ENCODE measurements at regions not wholly inside any gene's neighbourhood (a gene's known extent, or its start where the extent isn't known, plus 50 kb on each side); places are given as distances from the start of the nearest gene placed in this dataset.

DNA sequence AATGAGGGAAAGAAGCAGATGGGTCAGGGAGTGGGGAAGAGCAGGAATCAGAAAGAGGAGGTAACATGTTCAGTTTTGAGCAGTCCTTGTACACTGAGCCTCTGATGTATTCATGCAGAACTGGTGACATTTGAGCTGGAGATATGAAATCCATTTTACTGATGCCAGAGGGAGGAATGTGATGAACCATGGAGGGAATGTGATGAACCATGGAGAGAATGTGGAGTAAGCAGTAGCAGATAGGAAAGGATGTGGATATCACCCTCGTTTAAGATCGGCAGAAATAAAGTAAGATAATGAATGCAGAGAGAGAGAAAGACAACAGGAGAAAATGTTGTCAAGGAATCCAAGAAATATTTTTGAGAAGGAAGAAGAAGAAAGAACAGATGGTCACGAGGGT, 231.6 kb downstream of the TBXT start:
- no peaks in the 10 kb centered on the region for H3K9me2 ChIP-seq (replicated peaks; ENCODE audit: low read depth, low read length)
- H3K4me3 ChIP-seq (ENCODE audit: low read length, poor library complexity, severe bottlenecking): no peak overlapping the region
- no peaks in the 10 kb centered on the region for H4K20me1 ChIP-seq (ENCODE audit: insufficient read depth, low read length, poor library complexity, severe bottlenecking)
- H3F3A ChIP-seq (ENCODE audit: low read depth): no peaks in the 10 kb centered on the region
- H3K4me1 ChIP-seq (ENCODE audit: insufficient read depth, low read length, poor library complexity, severe bottlenecking): no peaks in the 10 kb centered on the region
- no peaks in the 10 kb centered on the region for H3K36me3 ChIP-seq (ENCODE audit: insufficient read depth, low read length)
- H3K4me2 ChIP-seq (ENCODE audit: low read depth, low read length, poor library complexity, severe bottlenecking): no peak overlapping the region
- no peaks in the 10 kb centered on the region for H3K27me3 ChIP-seq (ENCODE audit: insufficient read depth, low read length, poor library complexity, severe bottlenecking)
- H3K9ac ChIP-seq (ENCODE audit: low read depth, low read length, poor library complexity, severe bottlenecking): no peak overlapping the region
- no peaks in the 10 kb centered on the region for H3K79me2 ChIP-seq (ENCODE audit: insufficient read depth, low read length)
- H3K9me3 ChIP-seq (ENCODE audit: insufficient read depth, low read depth, low read length): no peaks in the 10 kb centered on the region
- H2AFZ ChIP-seq (ENCODE audit: low read length): no peak overlapping the region
- TF ChIP-seq EZH2phosphoT487 (IDR thresholded peaks at IDR 0.05; ENCODE audit: borderline replicate concordance): no peak
- TF ChIP-seq, protein P1, sequence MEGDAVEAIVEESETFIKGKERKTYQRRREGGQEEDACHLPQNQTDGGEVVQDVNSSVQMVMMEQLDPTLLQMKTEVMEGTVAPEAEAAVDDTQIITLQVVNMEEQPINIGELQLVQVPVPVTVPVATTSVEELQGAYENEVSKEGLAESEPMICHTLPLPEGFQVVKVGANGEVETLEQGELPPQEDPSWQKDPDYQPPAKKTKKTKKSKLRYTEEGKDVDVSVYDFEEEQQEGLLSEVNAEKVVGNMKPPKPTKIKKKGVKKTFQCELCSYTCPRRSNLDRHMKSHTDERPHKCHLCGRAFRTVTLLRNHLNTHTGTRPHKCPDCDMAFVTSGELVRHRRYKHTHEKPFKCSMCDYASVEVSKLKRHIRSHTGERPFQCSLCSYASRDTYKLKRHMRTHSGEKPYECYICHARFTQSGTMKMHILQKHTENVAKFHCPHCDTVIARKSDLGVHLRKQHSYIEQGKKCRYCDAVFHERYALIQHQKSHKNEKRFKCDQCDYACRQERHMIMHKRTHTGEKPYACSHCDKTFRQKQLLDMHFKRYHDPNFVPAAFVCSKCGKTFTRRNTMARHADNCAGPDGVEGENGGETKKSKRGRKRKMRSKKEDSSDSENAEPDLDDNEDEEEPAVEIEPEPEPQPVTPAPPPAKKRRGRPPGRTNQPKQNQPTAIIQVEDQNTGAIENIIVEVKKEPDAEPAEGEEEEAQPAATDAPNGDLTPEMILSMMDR (conservative IDR thresholded peaks at IDR 0.05; ENCODE audit: low read length): no peak

- Histone ChIP-seq H3K36me3 (ENCODE audit: insufficient read depth, low read length) (no peaks in the 10 kb centered on the region), H3K79me2 (ENCODE audit: insufficient read depth, low read length) (no peaks in the 10 kb centered on the region), H3K4me1 (ENCODE audit: insufficient read depth, low read length, poor library complexity, severe bottlenecking) (no peaks in the 10 kb centered on the region), H3K9ac (ENCODE audit: low read depth, low read length, poor library complexity, severe bottlenecking) (no peak overlapping the region), H3F3A (ENCODE audit: low read depth) (no peaks in the 10 kb centered on the region), H3K4me3 (ENCODE audit: low read length, poor library complexity, severe bottlenecking) (no peak overlapping the region), H3K4me2 (ENCODE audit: low read depth, low read length, poor library complexity, severe bottlenecking) (no peak overlapping the region), H4K20me1 (ENCODE audit: insufficient read depth, low read length, poor library complexity, severe bottlenecking) (no peaks in the 10 kb centered on the region), H3K9me2 (replicated peaks; ENCODE audit: low read depth, low read length) (no peaks in the 10 kb centered on the region), H3K9me3 (ENCODE audit: insufficient read depth, low read depth, low read length) (no peaks in the 10 kb centered on the region), H2AFZ (ENCODE audit: low read length) (no peak overlapping the region), H3K27me3 (ENCODE audit: insufficient read depth, low read length, poor library complexity, severe bottlenecking) (no peaks in the 10 kb centered on the region)
- TF ChIP-seq, protein P1 (conservative IDR thresholded peaks at IDR 0.05; ENCODE audit: low read length): no peak
- TF ChIP-seq EZH2phosphoT487 (IDR thresholded peaks at IDR 0.05; ENCODE audit: borderline replicate concordance): no peak
Observed at GRCh38 chr6:165931675-165932074, 236.0 kb downstream of the TBXT start.

GRCh38 chr6:165930668-165931214, 236.9 kb downstream of the TBXT start:
- no peak for TF ChIP-seq EZH2phosphoT487 (IDR thresholded peaks at IDR 0.05; ENCODE audit: borderline replicate concordance)
- TF ChIP-seq, protein P1 (conservative IDR thresholded peaks at IDR 0.05; ENCODE audit: low read length): no peak
- no peak overlapping the region; the same call in 1 of the 2 replicates for H2AFZ ChIP-seq (ENCODE audit: low read length)
- H3K4me1 ChIP-seq (ENCODE audit: insufficient read depth, low read length, poor library complexity, severe bottlenecking): no peaks in the 10 kb centered on the region
- H3K4me2 ChIP-seq (ENCODE audit: low read depth, low read length, poor library complexity, severe bottlenecking): no peak overlapping the region
- H3K9me2 ChIP-seq (replicated peaks; ENCODE audit: low read depth, low read length): no peaks in the 10 kb centered on the region
- no peaks in the 10 kb centered on the region for H3K79me2 ChIP-seq (ENCODE audit: insufficient read depth, low read length)
- H3K36me3 ChIP-seq (ENCODE audit: insufficient read depth, low read length): no peaks in the 10 kb centered on the region
- H3K4me3 ChIP-seq (ENCODE audit: low read length, poor library complexity, severe bottlenecking): no peak overlapping the region
- no peaks in the 10 kb centered on the region for H4K20me1 ChIP-seq (ENCODE audit: insufficient read depth, low read length, poor library complexity, severe bottlenecking)
- H3F3A ChIP-seq (ENCODE audit: low read depth): no peaks in the 10 kb centered on the region
- no peaks in the 10 kb centered on the region for H3K27me3 ChIP-seq (ENCODE audit: insufficient read depth, low read length, poor library complexity, severe bottlenecking)
- no peaks in the 10 kb centered on the region for H3K9me3 ChIP-seq (ENCODE audit: insufficient read depth, low read depth, low read length)
- no peak overlapping the region for H3K9ac ChIP-seq (ENCODE audit: low read depth, low read length, poor library complexity, severe bottlenecking)
